ENCODE measurements at regions not wholly inside any gene's neighbourhood (a gene's known extent, or its start where the extent isn't known, plus 50 kb on each side); places are given as distances from the start of the nearest gene placed in this dataset.
"Not testable (repeated sequence)": the region's sequence is repeated elsewhere in the genome, so short reads cannot be mapped to it uniquely, and the experiment has no call there.

DNA sequence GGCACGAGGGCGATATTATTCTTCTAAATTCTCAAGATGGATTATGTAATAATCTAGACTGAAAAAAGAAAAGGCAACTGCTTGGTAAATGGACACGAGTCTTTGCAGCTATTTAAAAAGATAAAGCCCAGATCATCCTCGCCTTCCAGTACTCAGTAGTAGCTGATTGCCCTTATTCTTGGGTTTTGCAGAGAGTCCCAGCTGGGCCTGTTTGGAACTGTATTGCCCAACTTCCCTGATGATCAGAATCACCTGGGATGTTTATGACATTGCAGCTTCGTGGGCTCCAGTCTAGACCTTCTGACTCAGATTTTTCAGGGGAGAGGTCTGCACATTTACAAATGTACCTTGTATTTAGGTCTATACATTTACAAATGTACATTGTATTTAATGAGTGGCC is 213.5 kb downstream of the RAB11FIP4 start:
- 88 to 91% methylated on average over 5 of the region's 5 CpGs for WGBS, 2 experiments (ENCODE audit: low coverage in 1 of 2, low lambda C conversion rate in 2 of 2, missing lambda C conversion rate in 2 of 2)

DNA sequence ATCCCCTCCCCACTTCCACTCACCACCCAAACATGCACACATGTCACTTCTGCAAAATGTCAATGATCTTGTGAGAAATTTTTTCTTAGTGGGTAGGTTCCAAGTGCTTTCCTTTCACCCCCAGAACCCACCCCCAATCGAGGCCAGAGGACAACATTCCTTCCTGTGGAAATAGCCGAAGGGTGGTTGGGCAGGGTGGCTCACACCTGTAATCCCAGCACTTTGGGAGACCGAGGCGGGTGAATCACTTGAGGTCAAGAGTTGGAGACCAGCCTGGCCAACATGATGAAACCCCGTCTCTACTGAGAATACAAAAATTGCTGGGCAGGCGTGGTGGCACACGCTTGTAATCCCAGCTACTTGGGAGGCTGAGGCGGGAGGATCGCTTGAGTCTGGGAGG is 208.7 kb downstream of the RAB11FIP4 start:
- H3K9me3 ChIP-seq (ENCODE audit: low read depth); H3K4me2 ChIP-seq (ENCODE audit: unreplicated experiment); H3K4me3 ChIP-seq; H3K9me2 ChIP-seq (ENCODE audit: insufficient read depth); H3K9ac ChIP-seq; H4K20me1 ChIP-seq (ENCODE audit: insufficient read depth); H3K27ac ChIP-seq; in situ Hi-C loops (cut with MboI); H3K27me3 ChIP-seq (replicated peaks; ENCODE audit: insufficient read depth); H3K79me2 ChIP-seq (ENCODE audit: insufficient read depth); DNase-seq; H2AFZ ChIP-seq: not testable (repeated sequence)
- 91 to 96% methylated on average over 9 of the region's 9 CpGs for WGBS, 2 experiments (ENCODE audit: low coverage in 1 of 2, low lambda C conversion rate in 2 of 2, missing lambda C conversion rate in 2 of 2)
- peaks cover 22% of the 10 kb centered on the region for H3K4me1 ChIP-seq (ENCODE audit: insufficient read depth)
- peaks cover 57% of the 10 kb centered on the region for H3F3A ChIP-seq (ENCODE audit: insufficient read depth)
- peaks cover 20% of the 10 kb centered on the region; the same call in 1 of the 2 replicates for H3K36me3 ChIP-seq (ENCODE audit: low read depth)

More for the DNA sequence above, 213.5 kb downstream of the RAB11FIP4 start:
- Histone ChIP-seq H3K4me1 (ENCODE audit: insufficient read depth) (no peaks in the 10 kb centered on the region), H3K4me3 (no peak overlapping the region), H3K9ac (no peak overlapping the region), H3K4me2 (ENCODE audit: unreplicated experiment) (no peak overlapping the region), H4K20me1 (ENCODE audit: insufficient read depth) (no peaks in the 10 kb centered on the region), H3F3A (ENCODE audit: insufficient read depth) (peaks cover 61% of the 10 kb centered on the region), H3K9me2 (ENCODE audit: insufficient read depth) (no peaks in the 10 kb centered on the region), H2AFZ (no peak overlapping the region), H3K9me3 (ENCODE audit: low read depth) (no peaks in the 10 kb centered on the region), H3K79me2 (ENCODE audit: insufficient read depth) (no peaks in the 10 kb centered on the region), H3K36me3 (ENCODE audit: low read depth) (peaks cover 10% of the 10 kb centered on the region; the same call in 1 of the 2 replicates), H3K27ac (no peak overlapping the region), H3K27me3 (replicated peaks; ENCODE audit: insufficient read depth) (no peaks in the 10 kb centered on the region)
- TF ChIP-seq EZH2phosphoT487 (IDR thresholded peaks at IDR 0.05; ENCODE audit: insufficient read depth, low read depth), result no peak
- TF ChIP-seq EZH2 (IDR thresholded peaks at IDR 0.05; ENCODE audit: insufficient read depth, poor library complexity, severe bottlenecking), result no peak
- in situ Hi-C loops (cut with MboI), result no loop called here
- no peak for DNase-seq

DNA sequence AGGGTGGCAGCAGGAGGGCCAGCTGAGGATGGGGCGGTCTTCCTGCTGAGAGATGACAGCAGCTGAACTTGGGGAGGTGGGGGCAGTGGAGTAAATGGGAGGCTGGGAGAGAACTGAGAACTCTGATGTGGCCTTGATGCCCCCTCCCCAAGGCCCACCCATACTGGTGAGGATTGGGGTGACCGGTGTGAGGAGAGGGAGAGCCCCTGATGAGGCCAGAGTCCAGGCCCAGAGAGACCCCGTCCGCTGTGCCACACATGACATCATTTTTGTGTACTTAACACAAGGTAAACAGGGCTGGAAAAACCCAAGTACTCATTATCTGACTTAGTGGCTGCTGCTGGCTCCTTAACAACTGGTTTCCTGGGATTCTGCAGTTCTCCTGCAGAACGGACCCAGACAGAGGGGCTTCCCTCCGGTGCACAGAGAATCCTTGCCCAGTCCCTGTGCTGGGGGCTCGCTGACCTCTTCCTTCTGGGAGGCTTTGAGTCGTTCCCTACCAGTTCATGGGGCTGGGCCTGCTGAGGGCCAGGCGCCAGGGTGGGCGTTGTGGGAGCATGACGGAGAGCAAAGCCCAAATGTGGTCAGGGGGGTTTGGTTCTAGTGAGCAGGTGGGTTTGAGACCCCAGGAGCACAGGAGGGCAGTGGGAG is 207.6 kb downstream of the RAB11FIP4 start:
- Histone ChIP-seq H3K36me3 (ENCODE audit: low read depth) (peaks cover 12% of the 10 kb centered on the region; the same call in 1 of the 2 replicates), H3F3A (ENCODE audit: insufficient read depth) (peaks cover 61% of the 10 kb centered on the region), H3K27ac (no peak overlapping the region), H3K27me3 (replicated peaks; ENCODE audit: insufficient read depth) (no peaks in the 10 kb centered on the region), H3K79me2 (ENCODE audit: insufficient read depth) (0 out of 2 replicates have a peak, but pooled peaks cover 7% of the 10 kb centered on the region), H3K9me3 (ENCODE audit: low read depth) (no peaks in the 10 kb centered on the region), H3K4me2 (ENCODE audit: unreplicated experiment) (no peak overlapping the region), H3K9ac (no peak overlapping the region), H4K20me1 (ENCODE audit: insufficient read depth) (no peaks in the 10 kb centered on the region), H3K4me3 (no peak overlapping the region), H3K9me2 (ENCODE audit: insufficient read depth) (no peaks in the 10 kb centered on the region), H3K4me1 (ENCODE audit: insufficient read depth) (peaks cover 33% of the 10 kb centered on the region), H2AFZ (no peak overlapping the region)
- TF ChIP-seq EZH2 (IDR thresholded peaks at IDR 0.05; ENCODE audit: insufficient read depth, poor library complexity, severe bottlenecking) (no peak), EZH2phosphoT487 (IDR thresholded peaks at IDR 0.05; ENCODE audit: insufficient read depth, low read depth) (no peak)
- DNase-seq, result no peak
- in situ Hi-C loops (cut with MboI), result no loop called here
- 93 to 94% methylated on average over 8 to 11 of the region's 11 CpGs for WGBS, 2 experiments (ENCODE audit: low coverage in 1 of 2, low lambda C conversion rate in 2 of 2, missing lambda C conversion rate in 2 of 2)

- no peak overlapping the region for H3K4me2 ChIP-seq (ENCODE audit: unreplicated experiment)
- 90 to 92% methylated on average over 4 of the region's 4 CpGs for WGBS, 2 experiments (ENCODE audit: low coverage in 1 of 2, low lambda C conversion rate in 2 of 2, missing lambda C conversion rate in 2 of 2)
Observed at GRCh38 chr17:31598399-31598782, 206.9 kb downstream of the RAB11FIP4 start.

More at GRCh38 chr17:31598399-31598782, 206.9 kb downstream of the RAB11FIP4 start:
- Histone ChIP-seq H3K4me3 (no peak overlapping the region), H3K9ac (no peak overlapping the region), H3K9me3 (ENCODE audit: low read depth) (no peaks in the 10 kb centered on the region), H3K9me2 (ENCODE audit: insufficient read depth) (no peaks in the 10 kb centered on the region), H3K36me3 (ENCODE audit: low read depth) (peaks cover 12% of the 10 kb centered on the region; the same call in 1 of the 2 replicates), H3K27me3 (replicated peaks; ENCODE audit: insufficient read depth) (no peaks in the 10 kb centered on the region), H3K79me2 (ENCODE audit: insufficient read depth) (0 out of 2 replicates have a peak, but pooled peaks cover 7% of the 10 kb centered on the region), H3K27ac (no peak overlapping the region), H4K20me1 (ENCODE audit: insufficient read depth) (no peaks in the 10 kb centered on the region), H3K4me1 (ENCODE audit: insufficient read depth) (peaks cover 40% of the 10 kb centered on the region), H3F3A (ENCODE audit: insufficient read depth) (peaks cover 58% of the 10 kb centered on the region), H2AFZ (no peak overlapping the region)
- no peak for DNase-seq
- in situ Hi-C loops (cut with MboI), result no loop called here
- no peak for TF ChIP-seq EZH2 (IDR thresholded peaks at IDR 0.05; ENCODE audit: insufficient read depth, poor library complexity, severe bottlenecking)
